ENCODE measurements at regions not wholly inside any gene's neighbourhood (a gene's known extent, or its start where the extent isn't known, plus 50 kb on each side); places are given as distances from the start of the nearest gene placed in this dataset.

DNA sequence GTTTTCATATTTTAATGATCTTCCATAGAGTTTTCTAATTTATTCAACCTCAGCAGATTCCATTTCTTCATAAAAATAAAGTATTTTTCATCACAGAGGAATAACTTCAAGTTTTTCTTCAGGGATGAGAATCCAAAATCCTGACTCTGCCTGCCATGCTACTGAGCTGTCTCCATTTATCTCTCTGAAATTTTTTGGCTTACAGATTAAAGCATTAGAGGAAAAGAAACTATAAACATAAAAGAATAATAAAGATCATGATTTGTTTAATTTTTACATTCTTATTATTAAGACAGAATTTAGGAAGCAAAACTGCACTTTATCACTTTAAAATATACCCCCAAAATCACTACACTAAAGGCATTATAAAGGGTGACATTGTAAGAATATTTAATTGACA lies 301.8 kb upstream of the NFE2L3 start:
- peak overlapping the region; percentile 66 for H3K4me2 ChIP-seq
- H3K4me1 ChIP-seq: peaks cover 55% of the 10 kb centered on the region
- ChIA-PET POLR2A (no interaction called here), CTCF (interaction anchor here (0.6 to 6.2 kb wide), 4 partner anchors 10 to 590 kb away, joined by 3 to 51 read pairs (median 29); no protein-coding TSS in a partner anchor)
- H3K27ac ChIP-seq: peak overlapping the region; percentile 73 to 86
- DNase-seq (ENCODE audit: low read depth in 1 of 2, low spot score in 1 of 2): no peak
- TF ChIP-seq MAFK (IDR thresholded peaks at IDR 0.05; ENCODE audit: partially characterized antibody): peak; percentile 35
- TF ChIP-seq RAD21 (conservative IDR thresholded peaks at IDR 0.05 in 1 of 2, IDR thresholded peaks at IDR 0.05 in 1 of 2): no peak
- no peak for FAIRE-seq
- no peak for ATAC-seq
- no peaks in the 10 kb centered on the region for H3K9me3 ChIP-seq
- no peak overlapping the region for H3K4me3 ChIP-seq

DNA sequence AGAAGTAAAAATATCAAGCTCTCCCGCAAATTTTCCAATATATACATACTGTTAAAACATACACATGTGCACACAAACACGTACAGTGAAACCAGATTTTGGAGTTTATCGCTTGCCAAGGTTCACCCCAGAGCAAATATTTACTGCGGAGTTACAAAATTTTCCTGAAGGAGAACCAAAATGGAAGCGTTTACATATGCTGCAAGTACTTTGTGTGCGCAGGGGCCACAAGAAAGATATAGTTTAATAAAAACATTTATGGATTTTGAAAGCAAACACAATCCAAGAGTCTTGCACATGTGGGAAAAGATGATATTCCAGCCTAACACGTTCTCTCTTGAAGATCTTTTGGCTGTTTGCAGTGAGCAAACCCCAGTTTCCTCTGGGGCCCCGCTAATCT lies 301.3 kb upstream of the NFE2L3 start:
- H3K4me2 ChIP-seq: peak overlapping the region; percentile 66; the same call in 2 of the 3 replicates
- no peak for FAIRE-seq
- WGBS (ENCODE audit: missing lambda C conversion rate): 81% methylated on average over 8 of the region's 8 CpGs
- ChIA-PET CTCF (interaction anchor here (0.6 to 6.2 kb wide), 17 partner anchors 10 to 596 kb away, joined by 3 to 51 read pairs (median 5); no protein-coding TSS in a partner anchor), POLR2A (no interaction called here)
- H3K4me3 ChIP-seq: no peak overlapping the region
- peak overlapping the region; percentile 73 to 86 for H3K27ac ChIP-seq
- ATAC-seq: no peak
- TF ChIP-seq, protein P1, sequence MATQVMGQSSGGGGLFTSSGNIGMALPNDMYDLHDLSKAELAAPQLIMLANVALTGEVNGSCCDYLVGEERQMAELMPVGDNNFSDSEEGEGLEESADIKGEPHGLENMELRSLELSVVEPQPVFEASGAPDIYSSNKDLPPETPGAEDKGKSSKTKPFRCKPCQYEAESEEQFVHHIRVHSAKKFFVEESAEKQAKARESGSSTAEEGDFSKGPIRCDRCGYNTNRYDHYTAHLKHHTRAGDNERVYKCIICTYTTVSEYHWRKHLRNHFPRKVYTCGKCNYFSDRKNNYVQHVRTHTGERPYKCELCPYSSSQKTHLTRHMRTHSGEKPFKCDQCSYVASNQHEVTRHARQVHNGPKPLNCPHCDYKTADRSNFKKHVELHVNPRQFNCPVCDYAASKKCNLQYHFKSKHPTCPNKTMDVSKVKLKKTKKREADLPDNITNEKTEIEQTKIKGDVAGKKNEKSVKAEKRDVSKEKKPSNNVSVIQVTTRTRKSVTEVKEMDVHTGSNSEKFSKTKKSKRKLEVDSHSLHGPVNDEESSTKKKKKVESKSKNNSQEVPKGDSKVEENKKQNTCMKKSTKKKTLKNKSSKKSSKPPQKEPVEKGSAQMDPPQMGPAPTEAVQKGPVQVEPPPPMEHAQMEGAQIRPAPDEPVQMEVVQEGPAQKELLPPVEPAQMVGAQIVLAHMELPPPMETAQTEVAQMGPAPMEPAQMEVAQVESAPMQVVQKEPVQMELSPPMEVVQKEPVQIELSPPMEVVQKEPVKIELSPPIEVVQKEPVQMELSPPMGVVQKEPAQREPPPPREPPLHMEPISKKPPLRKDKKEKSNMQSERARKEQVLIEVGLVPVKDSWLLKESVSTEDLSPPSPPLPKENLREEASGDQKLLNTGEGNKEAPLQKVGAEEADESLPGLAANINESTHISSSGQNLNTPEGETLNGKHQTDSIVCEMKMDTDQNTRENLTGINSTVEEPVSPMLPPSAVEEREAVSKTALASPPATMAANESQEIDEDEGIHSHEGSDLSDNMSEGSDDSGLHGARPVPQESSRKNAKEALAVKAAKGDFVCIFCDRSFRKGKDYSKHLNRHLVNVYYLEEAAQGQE (IDR thresholded peaks at IDR 0.05): no peak
- TF ChIP-seq HOXB5 (CRISPR knock-in tag; IDR thresholded peaks at IDR 0.05) (no peak), NFE2L2 (conservative IDR thresholded peaks at IDR 0.05; ENCODE audit: low read length) (no peak), FOSL2 (IDR thresholded peaks at IDR 0.05) (no peak), FOSL2 (CRISPR knock-in tag; IDR thresholded peaks at IDR 0.05) (no peak), MYC (IDR thresholded peaks at IDR 0.05; ENCODE audit: borderline replicate concordance, low read length) (no peak), EHF (CRISPR knock-in tag; IDR thresholded peaks at IDR 0.05) (no peak), POLR2A (IDR thresholded peaks at IDR 0.05; ENCODE audit: low read length) (no peak), HDAC2 (IDR thresholded peaks at IDR 0.05) (no peak), PHF8 (IDR thresholded peaks at IDR 0.05; ENCODE audit: borderline replicate concordance, low read depth) (no peak), EP300 (IDR thresholded peaks at IDR 0.05) (no peak), RCOR1 (IDR thresholded peaks at IDR 0.05; ENCODE audit: low read depth, low read length) (no peak), HOXA7 (CRISPR knock-in tag; IDR thresholded peaks at IDR 0.05) (no peak), ZNF302 (CRISPR knock-in tag; IDR thresholded peaks at IDR 0.05) (no peak), TP53 (CRISPR knock-in tag; IDR thresholded peaks at IDR 0.05) (no peak), FOSB (CRISPR knock-in tag; IDR thresholded peaks at IDR 0.05) (no peak), GATA3 (IDR thresholded peaks at IDR 0.05; ENCODE audit: borderline replicate concordance) (no peak), CEBPB (IDR thresholded peaks at IDR 0.05) (no peak)
- TF ChIP-seq, protein P2, sequence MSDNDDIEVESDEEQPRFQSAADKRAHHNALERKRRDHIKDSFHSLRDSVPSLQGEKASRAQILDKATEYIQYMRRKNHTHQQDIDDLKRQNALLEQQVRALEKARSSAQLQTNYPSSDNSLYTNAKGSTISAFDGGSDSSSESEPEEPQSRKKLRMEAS (IDR thresholded peaks at IDR 0.05): no peak
- TF ChIP-seq, protein P3, sequence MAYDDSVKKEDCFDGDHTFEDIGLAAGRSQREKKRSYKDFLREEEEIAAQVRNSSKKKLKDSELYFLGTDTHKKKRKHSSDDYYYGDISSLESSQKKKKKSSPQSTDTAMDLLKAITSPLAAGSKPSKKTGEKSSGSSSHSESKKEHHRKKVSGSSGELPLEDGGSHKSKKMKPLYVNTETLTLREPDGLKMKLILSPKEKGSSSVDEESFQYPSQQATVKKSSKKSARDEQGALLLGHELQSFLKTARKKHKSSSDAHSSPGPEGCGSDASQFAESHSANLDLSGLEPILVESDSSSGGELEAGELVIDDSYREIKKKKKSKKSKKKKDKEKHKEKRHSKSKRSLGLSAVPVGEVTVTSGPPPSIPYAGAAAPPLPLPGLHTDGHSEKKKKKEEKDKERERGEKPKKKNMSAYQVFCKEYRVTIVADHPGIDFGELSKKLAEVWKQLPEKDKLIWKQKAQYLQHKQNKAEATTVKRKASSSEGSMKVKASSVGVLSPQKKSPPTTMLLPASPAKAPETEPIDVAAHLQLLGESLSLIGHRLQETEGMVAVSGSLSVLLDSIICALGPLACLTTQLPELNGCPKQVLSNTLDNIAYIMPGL (CRISPR knock-in tag; IDR thresholded peaks at IDR 0.05; ENCODE audit: borderline replicate concordance): no peak
- peaks cover 55% of the 10 kb centered on the region for H3K4me1 ChIP-seq
- no peak for DNase-seq (ENCODE audit: low read depth in 1 of 2, low spot score in 1 of 2)
- no peaks in the 10 kb centered on the region for H3K9me3 ChIP-seq

Data from A549 (cell line).